Esophagus squamous epithelium (tissue), 4 donors: ENCODE measurements at regions not wholly inside any gene's neighbourhood (a gene's known extent, or its start where the extent isn't known, plus 50 kb on each side); places are given as distances from the start of the nearest gene placed in this dataset.

ENCODE experiments used
- POLR2A ChIP-seq, 4 donors: fragments of 450-650 bp; IDR thresholded peaks; one replicate each; pipeline ENCODE4 v1.6.1; 2017; ENCODE audit warnings: antibody characterized with exemption in 4 of 4, mild to moderate bottlenecking in 4 of 4, moderate library complexity in 3 of 4
- TF ChIP-seq, protein P1 (sequence below), 6 experiments: fragments of 450-650 bp in 4 of 6; fragments of 200-600 bp in 2 of 6; sonication (generic) in 2 of 6; IDR thresholded peaks; one replicate each; pipeline ENCODE4 v1.5.1; 2016 to 2019; ENCODE audit warnings: antibody characterized with exemption in 6 of 6, mild to moderate bottlenecking in 4 of 6, moderate library complexity in 4 of 6

DNA sequence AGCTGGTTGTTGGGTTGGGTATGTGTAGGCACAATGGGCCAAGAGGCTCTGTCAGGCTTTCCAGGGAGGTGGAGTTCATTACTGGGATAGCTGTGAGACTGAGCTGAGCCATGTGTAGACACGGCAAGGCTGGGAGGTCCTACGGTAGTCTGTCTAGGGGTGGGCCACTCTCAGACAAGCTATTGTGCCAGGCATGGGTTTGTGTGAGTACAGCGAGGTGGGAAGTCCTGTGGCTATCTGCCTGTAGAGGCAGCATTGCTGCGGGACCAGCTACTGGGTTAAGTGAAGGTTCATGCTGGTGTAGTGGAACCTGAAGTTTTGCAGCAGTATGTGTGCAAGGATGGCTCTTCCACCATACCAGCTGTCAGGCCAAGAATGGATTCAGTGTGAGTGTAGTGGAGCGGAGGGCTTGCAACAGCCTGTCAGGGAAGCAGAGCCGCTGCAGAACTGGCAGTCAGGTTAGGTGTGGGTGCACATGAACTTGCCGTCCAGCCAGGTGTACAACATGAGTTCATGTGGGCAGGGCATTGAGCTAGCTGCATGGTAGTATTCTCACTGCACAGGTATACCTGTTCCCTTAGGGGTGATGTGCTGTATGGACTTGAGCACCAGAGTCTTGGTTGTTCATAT lies 78.0 kb upstream of the CENPW start:
- TF ChIP-seq, protein P1, sequence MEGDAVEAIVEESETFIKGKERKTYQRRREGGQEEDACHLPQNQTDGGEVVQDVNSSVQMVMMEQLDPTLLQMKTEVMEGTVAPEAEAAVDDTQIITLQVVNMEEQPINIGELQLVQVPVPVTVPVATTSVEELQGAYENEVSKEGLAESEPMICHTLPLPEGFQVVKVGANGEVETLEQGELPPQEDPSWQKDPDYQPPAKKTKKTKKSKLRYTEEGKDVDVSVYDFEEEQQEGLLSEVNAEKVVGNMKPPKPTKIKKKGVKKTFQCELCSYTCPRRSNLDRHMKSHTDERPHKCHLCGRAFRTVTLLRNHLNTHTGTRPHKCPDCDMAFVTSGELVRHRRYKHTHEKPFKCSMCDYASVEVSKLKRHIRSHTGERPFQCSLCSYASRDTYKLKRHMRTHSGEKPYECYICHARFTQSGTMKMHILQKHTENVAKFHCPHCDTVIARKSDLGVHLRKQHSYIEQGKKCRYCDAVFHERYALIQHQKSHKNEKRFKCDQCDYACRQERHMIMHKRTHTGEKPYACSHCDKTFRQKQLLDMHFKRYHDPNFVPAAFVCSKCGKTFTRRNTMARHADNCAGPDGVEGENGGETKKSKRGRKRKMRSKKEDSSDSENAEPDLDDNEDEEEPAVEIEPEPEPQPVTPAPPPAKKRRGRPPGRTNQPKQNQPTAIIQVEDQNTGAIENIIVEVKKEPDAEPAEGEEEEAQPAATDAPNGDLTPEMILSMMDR (IDR thresholded peaks at IDR 0.05): no peak
- no peak for TF ChIP-seq POLR2A (IDR thresholded peaks at IDR 0.05)
